ENCODE measurements at regions not wholly inside any gene's neighbourhood (a gene's known extent, or its start where the extent isn't known, plus 50 kb on each side); places are given as distances from the start of the nearest gene placed in this dataset.

DNA sequence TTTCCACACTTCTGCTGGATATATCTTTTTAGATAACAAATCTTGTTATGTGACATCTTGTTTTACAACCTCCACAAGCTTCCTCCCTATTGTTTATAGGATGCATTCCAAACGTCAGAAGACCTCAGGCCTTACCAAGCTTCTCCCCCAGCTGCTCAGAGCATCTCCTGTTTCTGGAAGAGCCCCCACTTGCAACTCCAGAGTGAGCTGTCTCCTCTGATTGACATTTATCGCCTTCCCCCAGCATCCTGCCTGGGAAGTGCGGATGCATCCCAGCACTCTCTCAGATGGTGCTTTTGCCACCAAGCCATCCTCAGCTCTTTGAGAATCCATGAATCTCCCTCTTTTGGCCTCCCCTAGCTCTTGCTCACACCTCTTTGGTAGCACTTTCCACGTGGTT, 123.5 kb downstream of the LRRC70 start:
- no peak for TF ChIP-seq POLR2AphosphoS5 (IDR thresholded peaks at IDR 0.05; ENCODE audit: borderline replicate concordance, low read depth, low read length)
- no peak for TF ChIP-seq EZH2 (IDR thresholded peaks at IDR 0.05)
- no peak for TF ChIP-seq FOXP2 (optimal IDR thresholded peaks at IDR 0.05; ENCODE audit: control extremely low read depth, extremely low read length, insufficient read depth)
- Histone ChIP-seq H3K27ac (no peak overlapping the region), H3K36me3 (ENCODE audit: insufficient read depth, low read length) (no peaks in the 10 kb centered on the region), H3K4me3 (no peak overlapping the region), H3K9ac (ENCODE audit: insufficient read length) (no peak overlapping the region), H3K9me3 (ENCODE audit: low read depth, low read length) (no peaks in the 10 kb centered on the region)
- DNase-seq (ENCODE audit: low read depth, low spot score), result no peak

DNA sequence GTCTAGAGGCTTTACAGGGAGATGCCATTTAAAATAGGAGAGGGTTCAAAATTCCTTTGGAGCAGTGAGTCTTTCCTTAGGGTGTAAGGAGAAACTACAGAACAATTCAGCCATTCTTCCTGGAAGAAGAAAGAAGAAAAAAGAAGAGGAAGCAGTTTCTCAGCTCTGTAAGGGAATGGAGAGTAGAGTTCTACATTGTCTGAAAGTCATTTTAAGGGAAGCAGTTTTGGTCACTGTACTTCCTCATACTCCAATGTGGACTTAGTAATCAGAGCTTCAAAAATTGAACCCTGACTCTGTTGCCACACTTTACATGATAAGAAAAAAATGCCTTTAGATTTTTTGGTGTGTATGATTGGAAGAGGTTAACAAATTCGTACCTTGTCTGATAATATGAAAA, 122.4 kb downstream of the LRRC70 start:
- Histone ChIP-seq H3K27ac (no peak overlapping the region), H3K9ac (ENCODE audit: insufficient read length) (no peak overlapping the region), H3K36me3 (ENCODE audit: insufficient read depth, low read length) (no peaks in the 10 kb centered on the region), H3K4me3 (no peak overlapping the region), H3K9me3 (ENCODE audit: low read depth, low read length) (no peaks in the 10 kb centered on the region)
- no peak for TF ChIP-seq EZH2 (IDR thresholded peaks at IDR 0.05)
- no peak for TF ChIP-seq FOXP2 (optimal IDR thresholded peaks at IDR 0.05; ENCODE audit: control extremely low read depth, extremely low read length, insufficient read depth)
- no peak for TF ChIP-seq POLR2AphosphoS5 (IDR thresholded peaks at IDR 0.05; ENCODE audit: borderline replicate concordance, low read depth, low read length)
- no peak for DNase-seq (ENCODE audit: low read depth, low spot score)

DNA sequence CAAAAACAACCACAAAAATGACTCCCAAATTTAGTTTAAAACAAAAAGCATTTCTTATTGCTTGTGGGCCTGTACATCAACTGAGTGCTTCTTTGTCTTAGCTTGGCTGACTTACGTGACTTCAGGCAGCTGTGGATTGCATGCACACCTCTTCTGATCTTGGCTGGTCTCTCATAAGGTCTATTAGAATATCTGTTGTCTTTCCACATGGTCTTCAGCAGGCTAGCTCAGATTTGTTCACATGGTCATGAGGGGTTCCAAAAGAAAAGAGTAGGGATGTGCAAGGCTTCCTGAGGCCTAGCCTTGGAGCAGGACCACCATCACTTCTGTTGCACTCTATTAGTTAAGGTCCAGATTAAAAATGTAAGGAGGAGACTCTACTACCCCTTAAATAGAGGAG, 120.1 kb downstream of the LRRC70 start:
- Histone ChIP-seq H3K36me3 (ENCODE audit: insufficient read depth, low read length) (no peaks in the 10 kb centered on the region), H3K27ac (no peak overlapping the region), H3K9me3 (ENCODE audit: low read depth, low read length) (no peaks in the 10 kb centered on the region), H3K4me3 (no peak overlapping the region), H3K9ac (ENCODE audit: insufficient read length) (no peak overlapping the region)
- DNase-seq (ENCODE audit: low read depth, low spot score), result no peak
- TF ChIP-seq FOXP2 (optimal IDR thresholded peaks at IDR 0.05; ENCODE audit: control extremely low read depth, extremely low read length, insufficient read depth), result no peak
- no peak for TF ChIP-seq POLR2AphosphoS5 (IDR thresholded peaks at IDR 0.05; ENCODE audit: borderline replicate concordance, low read depth, low read length)
- no peak for TF ChIP-seq EZH2 (IDR thresholded peaks at IDR 0.05)

DNA sequence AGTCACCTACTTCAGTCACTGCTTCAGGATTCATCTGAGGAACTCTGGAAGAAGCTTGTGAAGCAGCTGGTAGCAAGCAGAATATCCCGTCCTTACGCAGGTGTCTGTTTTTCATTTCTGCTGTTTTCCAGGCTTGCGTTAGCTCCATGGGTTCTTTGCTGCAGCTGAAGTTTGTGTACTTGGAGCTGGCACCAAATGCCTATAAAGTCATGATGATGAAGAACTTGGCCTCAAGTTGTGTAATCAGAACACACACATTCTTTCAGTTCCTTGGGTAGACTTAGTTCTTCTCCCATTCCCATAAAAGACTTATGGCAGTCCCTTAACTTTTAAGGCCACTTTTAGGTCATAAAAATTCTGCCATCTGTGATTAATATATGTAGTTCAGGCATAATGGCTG, 116.7 kb downstream of the LRRC70 start:
- DNase-seq (ENCODE audit: low read depth, low spot score), result no peak
- TF ChIP-seq EZH2 (IDR thresholded peaks at IDR 0.05) (no peak), FOXP2 (optimal IDR thresholded peaks at IDR 0.05; ENCODE audit: control extremely low read depth, extremely low read length, insufficient read depth) (no peak), POLR2AphosphoS5 (IDR thresholded peaks at IDR 0.05; ENCODE audit: borderline replicate concordance, low read depth, low read length) (no peak)
- Histone ChIP-seq H3K4me3 (no peak overlapping the region), H3K27ac (no peak overlapping the region), H3K9me3 (ENCODE audit: low read depth, low read length) (no peaks in the 10 kb centered on the region), H3K9ac (ENCODE audit: insufficient read length) (no peak overlapping the region), H3K36me3 (ENCODE audit: insufficient read depth, low read length) (no peaks in the 10 kb centered on the region)

DNA sequence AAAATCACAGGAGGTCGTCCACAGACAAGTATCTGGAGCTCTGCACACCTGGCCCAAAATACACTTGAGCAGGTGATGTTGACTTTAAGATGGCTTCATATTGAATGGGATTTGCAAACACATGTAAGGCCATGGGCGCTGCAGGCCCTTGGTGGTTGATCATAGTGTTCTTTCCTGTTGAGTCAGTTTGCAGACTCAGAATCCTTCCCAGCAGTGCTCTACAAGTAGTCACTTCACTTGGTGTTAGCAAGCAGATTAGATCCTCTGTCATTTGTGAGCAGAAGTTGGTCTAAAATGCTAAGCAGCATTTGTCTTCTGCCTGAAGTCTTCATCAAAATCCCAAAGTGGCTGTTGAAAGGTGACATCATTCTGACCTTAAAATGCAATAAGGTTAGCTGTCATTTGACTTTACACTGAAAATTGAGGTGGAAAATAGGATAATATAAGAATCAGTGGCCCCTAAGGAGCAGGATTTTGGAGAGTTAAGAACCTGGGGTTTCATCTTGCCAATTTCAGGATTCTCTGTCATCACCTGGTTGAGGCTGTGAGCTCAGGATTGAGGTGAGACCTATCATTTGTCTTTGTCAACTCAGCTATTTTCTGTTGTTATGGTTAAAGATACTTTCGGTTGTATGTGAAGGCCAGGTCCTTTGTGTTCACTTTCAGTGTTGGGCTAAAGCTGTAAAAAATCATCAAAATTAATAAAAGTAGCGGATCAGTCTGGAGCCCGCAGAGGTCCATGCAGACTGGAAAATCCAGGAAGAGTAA, 114.5 kb downstream of the LRRC70 start:
- H3K4me3 ChIP-seq, result no peak overlapping the region
- H3K27ac ChIP-seq, result no peak overlapping the region
- H3K36me3 ChIP-seq (ENCODE audit: insufficient read depth, low read length), result no peaks in the 10 kb centered on the region
- no peak for DNase-seq (ENCODE audit: low read depth, low spot score)
- TF ChIP-seq POLR2AphosphoS5 (IDR thresholded peaks at IDR 0.05; ENCODE audit: borderline replicate concordance, low read depth, low read length) (no peak), EZH2 (IDR thresholded peaks at IDR 0.05) (no peak), FOXP2 (optimal IDR thresholded peaks at IDR 0.05; ENCODE audit: control extremely low read depth, extremely low read length, insufficient read depth) (no peak)
- H3K9me3 ChIP-seq (ENCODE audit: low read depth, low read length), result no peaks in the 10 kb centered on the region
- H3K9ac ChIP-seq (ENCODE audit: insufficient read length), result no peak overlapping the region

DNA sequence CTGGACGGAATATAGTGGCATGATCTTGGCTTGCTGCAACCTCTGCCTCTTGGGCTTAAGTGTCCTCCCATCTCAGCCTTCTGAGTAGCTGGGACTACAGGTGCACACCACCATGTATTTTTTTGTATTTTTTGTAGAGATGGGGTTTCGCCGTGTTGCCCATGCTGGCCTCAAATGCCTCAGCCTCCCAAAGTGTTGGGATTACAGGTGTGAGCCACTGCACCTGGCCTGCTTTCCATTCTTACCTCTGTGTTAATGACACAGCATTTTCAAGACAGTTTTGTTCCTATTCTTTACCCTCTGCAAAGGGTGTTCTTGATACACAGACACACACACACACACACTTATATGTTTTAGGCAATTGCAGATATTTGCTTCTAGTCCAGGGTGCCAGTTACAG, 113.3 kb downstream of the LRRC70 start:
- no peak for DNase-seq (ENCODE audit: low read depth, low spot score)
- H3K36me3 ChIP-seq (ENCODE audit: insufficient read depth, low read length), result no peaks in the 10 kb centered on the region
- H3K9ac ChIP-seq (ENCODE audit: insufficient read length), result no peak overlapping the region
- H3K9me3 ChIP-seq (ENCODE audit: low read depth, low read length), result no peaks in the 10 kb centered on the region
- TF ChIP-seq EZH2 (IDR thresholded peaks at IDR 0.05), result no peak
- no peak for TF ChIP-seq FOXP2 (optimal IDR thresholded peaks at IDR 0.05; ENCODE audit: control extremely low read depth, extremely low read length, insufficient read depth)
- TF ChIP-seq POLR2AphosphoS5 (IDR thresholded peaks at IDR 0.05; ENCODE audit: borderline replicate concordance, low read depth, low read length), result no peak
- H3K4me3 ChIP-seq, result no peak overlapping the region
- no peak overlapping the region for H3K27ac ChIP-seq

DNA sequence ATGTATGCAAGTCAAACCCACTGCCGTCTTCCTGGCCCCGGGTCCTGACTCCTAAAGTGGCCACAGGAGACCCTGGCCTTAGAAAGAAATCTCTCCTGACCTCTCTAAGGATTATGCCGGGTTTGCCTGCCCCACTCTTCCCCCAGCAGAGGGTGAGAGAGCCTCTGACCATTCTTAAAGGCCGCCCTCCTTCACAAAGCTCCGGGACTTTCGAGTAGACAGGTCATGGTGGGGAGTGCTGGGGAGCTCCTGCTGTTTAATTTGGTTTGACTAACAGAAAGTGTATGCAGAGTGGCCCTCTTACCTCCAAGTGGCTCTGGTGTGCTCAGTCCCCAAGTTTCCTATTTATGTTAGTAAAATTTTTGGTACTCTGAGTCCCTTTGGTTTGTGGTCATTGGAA, 111.8 kb downstream of the LRRC70 start:
- no peak for TF ChIP-seq POLR2AphosphoS5 (IDR thresholded peaks at IDR 0.05; ENCODE audit: borderline replicate concordance, low read depth, low read length)
- Histone ChIP-seq H3K27ac (no peak overlapping the region), H3K4me3 (no peak overlapping the region), H3K36me3 (ENCODE audit: insufficient read depth, low read length) (no peaks in the 10 kb centered on the region), H3K9me3 (ENCODE audit: low read depth, low read length) (no peaks in the 10 kb centered on the region), H3K9ac (ENCODE audit: insufficient read length) (no peak overlapping the region)
- DNase-seq (ENCODE audit: low read depth, low spot score), result no peak

DNA sequence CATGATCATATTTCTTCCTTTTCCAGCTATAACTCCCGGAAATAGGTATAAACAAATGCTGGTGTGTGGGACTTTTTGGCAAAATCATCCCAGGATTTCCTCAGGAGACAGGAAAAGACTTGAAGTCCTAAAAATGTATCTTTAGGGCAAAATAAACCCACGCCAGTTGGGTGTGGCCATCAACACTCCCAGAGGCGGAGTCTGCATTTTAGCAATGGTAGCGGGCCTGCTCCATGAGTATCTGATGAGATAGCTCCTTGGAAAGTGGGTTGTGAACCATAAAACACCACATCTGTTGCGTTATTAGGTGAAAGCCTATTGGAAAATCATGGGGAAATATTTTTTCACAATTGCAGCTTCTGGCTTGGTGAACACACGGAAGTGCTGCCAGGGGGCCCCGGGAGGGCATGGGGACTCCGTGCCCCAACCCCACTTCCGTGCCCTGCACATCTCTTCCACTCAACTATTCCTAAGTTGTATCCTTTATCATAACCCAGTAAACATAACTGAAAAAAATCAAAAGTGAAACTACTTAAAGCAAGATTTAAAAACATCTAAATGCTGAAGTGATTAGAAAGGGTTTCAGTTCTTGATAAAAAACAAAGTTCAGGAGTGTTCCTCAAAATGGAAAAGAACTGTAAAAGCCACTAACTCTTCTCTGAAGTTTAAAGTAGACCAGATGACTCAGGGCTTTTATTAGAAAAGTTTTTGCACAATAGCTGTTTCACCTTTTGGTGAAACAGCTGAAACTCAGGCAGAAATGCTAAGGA, 111.2 kb downstream of the LRRC70 start:
- H3K36me3 ChIP-seq (ENCODE audit: insufficient read depth, low read length), result no peaks in the 10 kb centered on the region
- no peak overlapping the region for H3K27ac ChIP-seq
- no peak overlapping the region for H3K9ac ChIP-seq (ENCODE audit: insufficient read length)
- no peak overlapping the region for H3K4me3 ChIP-seq
- DNase-seq (ENCODE audit: low read depth, low spot score), result no peak
- TF ChIP-seq EZH2 (IDR thresholded peaks at IDR 0.05), result no peak
- TF ChIP-seq POLR2AphosphoS5 (IDR thresholded peaks at IDR 0.05; ENCODE audit: borderline replicate concordance, low read depth, low read length), result no peak
- TF ChIP-seq FOXP2 (optimal IDR thresholded peaks at IDR 0.05; ENCODE audit: control extremely low read depth, extremely low read length, insufficient read depth), result no peak
- no peaks in the 10 kb centered on the region for H3K9me3 ChIP-seq (ENCODE audit: low read depth, low read length)

All from SK-N-MC (cell line).